Right ventricle myocardium inferior (tissue), 1 donor: ENCODE measurements at regions not wholly inside any gene's neighbourhood (a gene's known extent, or its start where the extent isn't known, plus 50 kb on each side); places are given as distances from the start of the nearest gene placed in this dataset.
"Not testable (repeated sequence)": the region's sequence is repeated elsewhere in the genome, so short reads cannot be mapped to it uniquely, and the experiment has no call there.

Source experiments
- ATAC-seq: fragments of 200-7000 bp; cut with Tn5 transposase; one replicate; pipeline ENCODE4 v1.9.1; 2020; ENCODE audit warnings: mild to moderate bottlenecking, moderate library complexity
- DNase-seq: peaks from one replicate; pipeline ENCODE4 v3.0.0; 2021; ENCODE audit errors: missing footprints
- intact Hi-C: fragments of 100-400 bp; cut with DNase I; formaldehyde crosslinking; loops from one replicate; pipeline ENCODE4 v1.11.0; 2022
- donor health status: DM: no; HTN: yes; CAD: no; lungs with severe emphysema.

DNA sequence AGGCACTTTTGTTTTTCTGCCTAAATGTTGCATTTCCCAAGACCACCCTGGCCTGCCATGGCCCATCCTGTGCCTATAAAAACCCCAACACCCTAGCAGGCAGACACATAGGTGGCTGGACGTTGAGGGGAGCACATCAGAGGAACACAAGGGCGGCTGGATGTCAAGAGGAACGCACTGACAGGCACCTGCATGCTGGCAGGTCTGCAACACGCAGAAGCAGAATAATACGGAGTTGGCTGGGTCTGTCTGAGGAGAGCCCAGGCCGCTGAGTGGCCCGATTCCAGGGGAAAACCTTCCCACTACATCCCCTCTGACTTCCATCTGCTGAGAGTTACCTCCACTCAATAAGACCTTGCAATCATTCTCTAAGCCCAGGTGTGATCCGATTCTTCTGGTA lies 765.6 kb downstream of the PLOD2 start:
- ATAC-seq (no peak), DNase-seq (no peak)
- intact Hi-C loops: no loop called here

- DNase-seq (no peak), ATAC-seq (no peak)
- intact Hi-C loops: no loop called here
These were observed 749.4 kb downstream of the PLOD2 start for GRCh38 chr3:145411605-145412004.

- intact Hi-C loops: no loop called here
- no peak for ATAC-seq
- DNase-seq: no peak
These were observed 743.3 kb downstream of the PLOD2 start for GRCh38 chr3:145417678-145418077.

DNA sequence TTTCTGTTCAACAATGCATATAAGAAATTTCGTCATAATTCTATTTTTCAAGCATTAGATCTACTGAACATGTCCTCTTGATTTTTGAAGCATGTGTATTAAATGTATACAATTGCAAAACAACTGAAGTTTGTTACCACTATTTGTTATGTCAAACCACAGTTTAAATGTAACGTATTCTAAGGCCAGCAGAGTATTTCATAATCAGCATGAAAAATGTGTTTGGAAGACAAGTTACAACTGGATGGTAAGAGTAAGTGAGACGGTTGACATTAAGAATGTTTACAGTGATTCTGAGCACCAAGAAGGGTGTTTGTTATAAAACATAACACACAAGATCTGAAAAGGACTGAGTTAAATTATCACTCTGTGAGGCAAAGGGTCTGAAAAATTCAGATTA lies 738.4 kb downstream of the PLOD2 start:
- no peak for ATAC-seq
- intact Hi-C loops: no loop called here
- no peak for DNase-seq

DNA sequence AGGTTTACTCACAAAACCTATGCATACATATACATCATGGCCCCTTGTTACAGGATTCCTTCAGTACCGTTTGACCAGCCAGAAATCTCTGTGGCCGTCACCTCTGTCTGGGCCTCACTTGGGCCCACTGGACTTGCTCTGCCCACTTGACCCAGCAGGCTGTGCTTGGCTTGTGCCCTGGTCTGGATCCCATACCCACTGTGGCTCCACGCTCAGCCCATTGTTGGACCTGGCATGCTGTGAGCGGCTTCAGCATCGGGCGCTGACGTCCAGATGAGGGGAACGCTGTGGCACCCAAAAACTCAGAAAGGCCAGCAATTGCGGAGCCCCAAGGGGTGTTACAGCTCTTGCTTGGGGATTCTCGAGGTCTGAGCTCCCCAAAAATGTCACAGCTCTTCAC lies 733.6 kb downstream of the PLOD2 start:
- no peak for DNase-seq
- intact Hi-C loops: no loop called here
- no peak for ATAC-seq

DNA sequence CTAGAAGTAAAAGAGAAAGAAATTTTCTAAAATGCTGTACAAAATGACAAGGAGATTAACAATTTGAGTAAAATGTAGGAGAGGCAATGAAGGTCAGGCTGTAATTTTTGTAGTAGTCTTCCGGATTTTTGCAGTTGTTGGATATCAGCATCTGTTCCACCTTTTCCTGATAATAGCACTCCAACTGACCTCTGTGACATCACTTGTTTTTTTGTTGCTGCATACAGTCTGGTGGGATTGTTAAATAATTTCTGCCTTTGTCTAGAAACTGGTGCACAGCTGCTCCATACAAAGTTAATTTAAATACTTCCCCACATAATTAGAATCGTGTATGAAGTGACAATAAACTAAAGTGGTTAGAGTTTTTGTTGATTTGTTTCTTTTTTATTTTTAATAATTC lies 731.4 kb downstream of the PLOD2 start:
- DNase-seq (no peak), ATAC-seq (no peak)
- intact Hi-C loops: no loop called here

GRCh38 chr3:145448436-145448835 lies 712.5 kb downstream of the PLOD2 start:
- no peak for ATAC-seq
- intact Hi-C loops: no loop called here
- DNase-seq: no peak

DNA sequence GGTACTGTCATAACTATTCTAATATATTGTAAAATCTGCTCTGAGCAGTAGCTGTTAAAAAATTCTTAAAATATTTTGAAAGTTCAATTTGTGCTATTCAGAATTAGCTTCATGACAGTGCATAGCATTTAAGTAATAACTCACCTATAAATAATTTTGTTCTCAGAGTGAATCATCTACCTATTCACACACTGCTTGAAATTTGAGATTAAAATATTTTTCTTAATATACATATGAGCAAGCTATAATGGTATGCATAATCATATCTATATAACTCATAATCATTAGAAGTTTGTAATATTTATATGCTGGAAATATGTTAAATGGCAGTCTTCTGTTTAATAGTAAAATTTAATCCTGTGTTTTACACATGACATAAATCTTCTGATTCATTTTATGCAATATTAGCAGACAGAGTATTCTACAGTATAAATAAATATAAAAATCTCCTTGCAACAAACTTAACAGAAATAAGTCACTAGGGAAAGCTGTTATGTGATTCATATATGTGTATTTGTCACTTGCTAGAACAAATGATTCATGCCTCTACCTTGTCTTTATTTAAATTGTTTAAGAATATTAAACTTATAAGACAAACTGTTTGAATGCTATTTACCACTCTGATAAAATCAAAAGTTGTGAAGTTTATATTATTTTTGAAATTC lies 710.8 kb downstream of the PLOD2 start:
- ATAC-seq: no peak
- intact Hi-C loops: no loop called here
- DNase-seq: no peak

- intact Hi-C loops: no loop called here
- ATAC-seq: no peak
These were observed 703.0 kb downstream of the PLOD2 start for GRCh38 chr3:145457825-145458552.

DNA sequence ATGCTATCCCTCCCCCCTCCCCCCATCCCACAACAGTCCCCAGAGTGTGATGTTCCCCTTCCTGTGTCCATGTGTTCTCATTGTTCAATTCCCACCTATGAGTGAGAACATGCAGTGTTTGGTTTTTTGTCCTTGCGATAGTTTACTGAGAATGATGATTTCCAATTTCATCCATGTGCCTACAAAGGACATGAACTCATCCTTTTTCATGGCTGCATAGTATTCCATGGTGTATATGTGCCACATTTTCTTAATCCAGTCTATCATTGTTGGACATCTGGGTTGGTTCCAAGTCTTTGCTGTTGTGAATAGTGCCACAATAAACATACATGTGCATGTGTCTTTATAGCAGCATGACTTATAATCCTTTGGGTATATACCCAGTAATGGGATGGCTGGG lies 701.3 kb downstream of the PLOD2 start:
- ATAC-seq, DNase-seq, intact Hi-C loops: not testable (repeated sequence)

More at GRCh38 chr3:145457825-145458552, 703.0 kb downstream of the PLOD2 start:
- DNase-seq: no peak

DNA sequence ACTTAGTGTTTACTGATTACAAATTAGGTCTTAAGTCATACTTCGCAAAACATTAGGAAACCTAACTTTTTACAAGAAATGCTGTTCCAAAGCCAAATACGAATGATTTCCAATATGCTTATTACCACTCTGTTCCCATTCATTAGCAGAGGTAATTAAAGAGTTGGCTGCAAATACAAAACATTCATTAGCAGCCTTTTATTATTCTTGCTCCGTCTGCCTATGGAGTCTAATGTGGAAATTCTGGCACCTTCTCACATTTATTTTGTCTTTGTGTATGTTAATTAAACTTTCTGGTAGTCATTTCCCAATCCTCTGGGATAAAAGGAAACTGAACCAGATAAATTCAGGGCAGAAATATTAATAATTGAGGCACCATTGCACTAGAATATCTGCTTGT lies 689.0 kb downstream of the PLOD2 start:
- intact Hi-C loops: no loop called here
- DNase-seq: no peak
- no peak for ATAC-seq

DNA sequence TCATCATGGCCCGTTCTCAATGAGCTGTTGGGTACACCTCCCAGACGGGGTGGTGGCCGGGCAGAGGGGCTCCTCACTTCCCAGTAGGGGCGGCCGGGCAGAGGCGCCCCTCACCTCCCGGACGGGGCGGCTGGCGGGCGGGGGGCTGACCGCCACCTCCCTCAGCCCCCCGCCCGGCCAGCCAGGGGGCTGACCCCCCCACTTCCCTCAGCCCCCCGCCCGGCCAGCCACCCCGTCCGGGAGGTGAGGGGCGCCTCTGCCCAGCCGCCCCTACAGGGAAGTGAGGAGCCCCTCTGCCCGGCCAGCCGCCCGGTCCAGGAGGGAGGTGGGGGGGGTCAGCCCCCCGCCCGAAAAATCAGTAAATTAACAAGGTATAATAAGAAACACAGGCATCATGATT lies 678.2 kb downstream of the PLOD2 start:
- intact Hi-C loops, ATAC-seq, DNase-seq: not testable (repeated sequence)

DNA sequence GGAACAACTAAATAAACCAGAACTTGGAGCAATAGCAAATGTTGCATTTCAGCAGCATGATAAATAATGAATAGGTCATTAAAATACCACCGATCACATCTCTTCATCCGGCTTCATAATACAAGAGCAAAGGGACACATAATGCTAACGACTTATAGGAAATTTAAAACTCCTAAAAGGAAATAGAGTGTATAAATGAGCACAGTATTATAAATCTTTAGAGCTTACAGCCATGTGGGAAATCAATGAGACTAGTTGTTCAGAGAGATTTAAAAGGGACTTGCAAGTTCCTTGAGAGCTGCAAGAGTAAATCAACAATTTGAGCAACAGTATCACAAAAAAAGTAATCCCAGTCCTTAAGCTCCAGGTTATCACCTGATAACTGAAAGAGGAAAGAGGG lies 677.0 kb downstream of the PLOD2 start:
- DNase-seq (no peak), ATAC-seq (no peak)
- intact Hi-C loops: no loop called here

- intact Hi-C loops: no loop called here
- no peak for ATAC-seq
- DNase-seq: no peak
These were observed 672.0 kb downstream of the PLOD2 start for GRCh38 chr3:145489011-145489410.

DNA sequence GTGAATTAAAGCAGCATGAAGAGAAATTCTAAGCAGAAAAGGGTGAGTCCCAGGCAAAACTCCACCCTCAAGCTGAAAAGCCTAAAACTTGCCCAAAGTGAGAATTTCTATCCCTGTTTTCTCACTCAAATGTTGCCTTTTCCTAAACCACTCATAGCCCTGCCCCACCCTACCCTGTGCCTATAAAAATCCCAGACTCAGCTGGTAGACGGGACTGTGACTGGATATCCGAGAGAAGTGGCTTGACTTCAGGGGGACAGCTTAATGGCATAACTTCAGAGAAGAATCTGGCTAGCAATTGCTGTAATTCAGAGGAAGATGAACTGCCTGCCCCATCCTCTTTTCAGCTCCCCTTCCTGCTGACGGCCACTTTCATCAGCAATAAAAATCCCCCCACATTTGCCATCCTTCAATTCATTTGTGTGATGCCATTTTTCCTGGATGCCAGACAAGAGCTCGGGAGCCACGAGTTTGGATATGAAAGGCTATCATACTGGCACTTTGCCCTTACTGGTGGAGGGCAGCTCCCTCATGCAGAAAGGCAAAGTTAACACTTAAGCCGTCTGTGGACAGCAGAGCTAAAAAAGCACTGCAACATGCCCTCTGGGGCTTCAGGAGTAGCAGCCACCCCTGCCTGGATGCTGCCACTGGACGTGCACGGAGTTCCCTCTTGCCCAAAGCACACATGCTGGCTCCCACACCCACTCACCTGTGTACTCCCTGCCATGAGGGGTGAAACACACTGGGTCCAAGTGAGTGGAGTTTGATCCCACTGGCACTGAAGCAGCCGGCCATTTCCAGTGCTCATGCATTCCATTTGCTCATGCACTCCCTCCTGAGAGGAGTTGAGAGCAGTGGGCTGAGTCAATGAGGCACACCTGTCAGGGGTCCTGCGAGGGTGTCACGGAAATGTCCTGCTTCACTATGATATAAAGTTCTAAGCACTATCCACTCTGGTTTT lies 670.6 kb downstream of the PLOD2 start:
- intact Hi-C loops: no loop called here
- no peak for ATAC-seq
- no peak for DNase-seq

- intact Hi-C loops: no loop called here
- DNase-seq (no peak), ATAC-seq (no peak)
These were observed 668.5 kb downstream of the PLOD2 start for GRCh38 chr3:145492456-145492855.

DNA sequence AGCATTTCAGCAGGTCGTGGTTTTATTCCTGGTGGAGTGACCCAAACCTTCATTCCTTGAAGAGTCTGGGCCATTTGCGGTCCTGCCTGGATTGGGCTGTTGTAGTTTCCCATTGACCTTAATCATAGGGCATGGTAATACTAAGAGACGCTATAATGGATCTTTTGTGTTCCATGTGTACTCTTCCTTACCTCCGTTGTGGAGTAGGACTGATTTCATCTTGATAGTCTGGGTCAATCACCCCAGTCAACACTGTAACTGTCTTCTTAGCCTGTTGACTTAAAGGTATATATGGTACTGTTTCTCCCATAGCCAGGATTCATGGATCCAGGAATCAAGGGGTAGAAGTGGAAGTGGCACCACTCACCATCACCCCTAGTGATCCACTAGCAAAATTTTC lies 643.6 kb downstream of the PLOD2 start:
- ATAC-seq, DNase-seq, intact Hi-C loops: not testable (repeated sequence)

DNA sequence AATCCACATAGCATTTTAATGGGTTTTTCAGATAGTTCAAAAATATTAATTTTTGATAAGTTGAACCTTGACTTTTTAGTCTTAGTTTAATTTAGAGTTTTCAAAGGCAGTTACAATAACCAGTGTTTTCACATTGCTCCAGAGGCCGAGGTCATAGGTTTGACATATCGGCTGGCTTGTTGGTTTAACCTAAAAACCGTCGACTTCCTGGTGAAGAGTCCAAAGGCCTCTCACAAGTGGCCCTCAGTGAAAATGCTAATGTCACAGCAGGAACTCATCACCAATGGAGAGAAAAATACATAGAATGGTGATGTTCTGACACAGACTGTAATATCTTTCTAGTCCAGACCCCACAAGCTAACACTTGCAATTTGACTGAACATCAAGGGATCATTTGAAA lies 642.3 kb downstream of the PLOD2 start:
- no peak for ATAC-seq
- intact Hi-C loops: no loop called here
- DNase-seq: no peak

GRCh38 chr3:145519398-145520047 lies 641.5 kb downstream of the PLOD2 start:
- ATAC-seq: no peak
- DNase-seq: no peak
- intact Hi-C loops: no loop called here
